Gastroesophageal sphincter (tissue), 4 donors: ENCODE measurements at regions not wholly inside any gene's neighbourhood (a gene's known extent, or its start where the extent isn't known, plus 50 kb on each side); places are given as distances from the start of the nearest gene placed in this dataset.

Experiments
- ATAC-seq: fragments of 150-250 bp; one replicate; pipeline ENCODE4 v1.9.1; 2016; ENCODE audit warnings: mild to moderate bottlenecking, moderate library complexity
- H3K27ac ChIP-seq, 4 donors: fragments of 200-600 bp; sonication (generic) in 3 of 4; 1 replicate in 3 of 4; 2 replicates in 1 of 4; pipeline ENCODE4 v1.5.1; 2016 to 2019
- H3K27me3 ChIP-seq: fragments of 200-600 bp; sonication (generic); one replicate; pipeline ENCODE4 v1.5.1; 2019
- H3K36me3 ChIP-seq, 2 donors: fragments of 200-600 bp; sonication (generic); one replicate each; pipeline ENCODE4 v1.5.1; 2019; ENCODE audit warnings: control low read depth in 1 of 2
- H3K4me1 ChIP-seq, 3 donors: fragments of 200-600 bp; sonication (generic); 1 replicate in 2 of 3; 2 replicates in 1 of 3; pipeline ENCODE4 v1.5.1; 2016 to 2019; ENCODE audit warnings: control low read depth in 2 of 3
- H3K4me3 ChIP-seq, 2 donors: fragments of 200-600 bp; sonication (generic); one replicate each; pipeline ENCODE4 v1.5.1; 2019; ENCODE audit warnings: mild to moderate bottlenecking in 1 of 2, moderate library complexity in 1 of 2
- H3K9me3 ChIP-seq, 3 donors: fragments of 200-600 bp; sonication (generic); one replicate each; pipeline ENCODE4 v1.5.1; 2017 to 2019; ENCODE audit warnings: control low read depth in 2 of 3
- CTCF ChIP-seq, 4 experiments: fragments of 200-600 bp in 2 of 4; fragments of 450-650 bp in 2 of 4; sonication (generic) in 1 of 4; IDR thresholded peaks; one replicate each; pipeline ENCODE4 v1.5.1; 2017 to 2019; ENCODE audit warnings: antibody characterized with exemption in 4 of 4, mild to moderate bottlenecking in 2 of 4, moderate library complexity in 2 of 4
- EP300 ChIP-seq: sonication (generic); formaldehyde crosslinking; IDR thresholded peaks from one replicate; pipeline ENCODE4 v1.6.1; 2017; ENCODE audit warnings: antibody characterized with exemption, mild to moderate bottlenecking
- POLR2A ChIP-seq, 2 donors: fragments of 450-650 bp; IDR thresholded peaks; one replicate each; pipeline ENCODE4 v1.6.1; 2017; ENCODE audit warnings: antibody characterized with exemption in 2 of 2, mild to moderate bottlenecking in 2 of 2, moderate library complexity in 1 of 2
- POLR2AphosphoS5 ChIP-seq: sonication (generic); formaldehyde crosslinking; IDR thresholded peaks from one replicate; pipeline ENCODE4 v1.6.1; 2017; ENCODE audit warnings: antibody characterized with exemption
- WGBS, 2 donors: methylation state at CpG; one replicate each; pipeline ENCODE4 v1.1.5; 2018; ENCODE audit warnings: low coverage in 1 of 2; 5-methylcytosine and 5-hydroxymethylcytosine counted together

GRCh38 chr3:76011121-76011520 is 225.8 kb upstream of the ZNF717 start:
- Histone ChIP-seq H3K27me3 (peaks cover 6% of the 10 kb centered on the region), H3K36me3 (no peaks in the 10 kb centered on the region), H3K27ac (no peak overlapping the region), H3K9me3 (peaks cover 0 to 4% (median 0%) of the 10 kb centered on the region in 3 donors), H3K4me1 (no peaks in the 10 kb centered on the region), H3K4me3 (no peak overlapping the region)
- no peak for TF ChIP-seq CTCF (IDR thresholded peaks at IDR 0.05)
- TF ChIP-seq POLR2AphosphoS5, result no peak
- TF ChIP-seq POLR2A (IDR thresholded peaks at IDR 0.05), result no peak
- TF ChIP-seq EP300, result no peak
- 88 to 91% methylated on average over 6 of the region's 6 CpGs for WGBS, 2 donors
- ATAC-seq, result no peak

- Histone ChIP-seq H3K27ac (no peak overlapping the region), H3K9me3 (peaks cover 0 to 4% (median 0%) of the 10 kb centered on the region in 3 donors), H3K4me3 (no peak overlapping the region), H3K4me1 (no peaks in the 10 kb centered on the region), H3K36me3 (no peaks in the 10 kb centered on the region), H3K27me3 (peaks cover 6% of the 10 kb centered on the region)
- whole genome bisulfite sequencing, 2 donors, result 91 to 100% methylated on average over 2 of the region's 2 CpGs
- ATAC-seq, result no peak
- TF ChIP-seq POLR2A (IDR thresholded peaks at IDR 0.05), result no peak
- TF ChIP-seq POLR2AphosphoS5, result no peak
- TF ChIP-seq CTCF (IDR thresholded peaks at IDR 0.05), result no peak
- TF ChIP-seq EP300, result no peak
These were observed 230.1 kb upstream of the ZNF717 start for GRCh38 chr3:76015496-76015895.

GRCh38 chr3:76016111-76016510 is 230.8 kb upstream of the ZNF717 start:
- H3K27ac ChIP-seq, result no peak overlapping the region
- WGBS, 2 donors, result 71 to 75% methylated on average over 6 of the region's 6 CpGs
- no peaks in the 10 kb centered on the region for H3K36me3 ChIP-seq
- H3K9me3 ChIP-seq, result peaks cover 0 to 4% (median 0%) of the 10 kb centered on the region in 3 donors
- H3K27me3 ChIP-seq, result peaks cover 6% of the 10 kb centered on the region
- TF ChIP-seq POLR2AphosphoS5, result no peak
- no peak for ATAC-seq
- no peak overlapping the region for H3K4me3 ChIP-seq
- H3K4me1 ChIP-seq, result no peaks in the 10 kb centered on the region

GRCh38 chr3:76016769-76017439 is 231.6 kb upstream of the ZNF717 start:
- TF ChIP-seq EP300 (no peak), POLR2A (IDR thresholded peaks at IDR 0.05) (no peak), CTCF (IDR thresholded peaks at IDR 0.05) (no peak), POLR2AphosphoS5 (no peak)
- no peak overlapping the region for H3K4me3 ChIP-seq
- H3K27ac ChIP-seq, result no peak overlapping the region
- peaks cover 6% of the 10 kb centered on the region for H3K27me3 ChIP-seq
- H3K9me3 ChIP-seq, result peaks cover 0 to 4% (median 0%) of the 10 kb centered on the region in 3 donors
- no peaks in the 10 kb centered on the region for H3K4me1 ChIP-seq
- no peak for ATAC-seq
- WGBS, 2 donors, result 39 to 46% methylated on average over 6 of the region's 6 CpGs
- no peaks in the 10 kb centered on the region for H3K36me3 ChIP-seq

GRCh38 chr3:76021376-76021775 is 236.0 kb upstream of the ZNF717 start:
- 87% methylated on average over 4 of the region's 4 CpGs for WGBS, 2 donors
- Histone ChIP-seq H3K27ac (no peak overlapping the region), H3K27me3 (no peaks in the 10 kb centered on the region), H3K9me3 (no peaks in the 10 kb centered on the region), H3K36me3 (no peaks in the 10 kb centered on the region), H3K4me1 (no peaks in the 10 kb centered on the region), H3K4me3 (no peak overlapping the region)
- TF ChIP-seq EP300 (no peak), POLR2A (IDR thresholded peaks at IDR 0.05) (no peak), CTCF (IDR thresholded peaks at IDR 0.05) (no peak), POLR2AphosphoS5 (no peak)
- no peak for ATAC-seq
